ENCODE measurements at regions not wholly inside any gene's neighbourhood (a gene's known extent, or its start where the extent isn't known, plus 50 kb on each side); places are given as distances from the start of the nearest gene placed in this dataset. TPM values are rescaled to one million over a fixed set of nuclear protein-coding genes. Genes with fewer than 3 reads are reported as not detected.
A peak's percentile ranks its signal among the peaks of the same experiment; 100 is the strongest.
"Not testable (repeated sequence)": the region's sequence is repeated elsewhere in the genome, so short reads cannot be mapped to it uniquely, and the experiment has no call there.

- peak; percentile 41 for DNase-seq (ENCODE audit: low spot score)
Measured at GRCh38 chr18:15315301-15315700, 567.3 kb downstream of the ANKRD30B start.

GRCh38 chr18:15318655-15319054, 570.7 kb downstream of the ANKRD30B start:
- not testable (repeated sequence) for DNase-seq (ENCODE audit: low spot score)

DNA sequence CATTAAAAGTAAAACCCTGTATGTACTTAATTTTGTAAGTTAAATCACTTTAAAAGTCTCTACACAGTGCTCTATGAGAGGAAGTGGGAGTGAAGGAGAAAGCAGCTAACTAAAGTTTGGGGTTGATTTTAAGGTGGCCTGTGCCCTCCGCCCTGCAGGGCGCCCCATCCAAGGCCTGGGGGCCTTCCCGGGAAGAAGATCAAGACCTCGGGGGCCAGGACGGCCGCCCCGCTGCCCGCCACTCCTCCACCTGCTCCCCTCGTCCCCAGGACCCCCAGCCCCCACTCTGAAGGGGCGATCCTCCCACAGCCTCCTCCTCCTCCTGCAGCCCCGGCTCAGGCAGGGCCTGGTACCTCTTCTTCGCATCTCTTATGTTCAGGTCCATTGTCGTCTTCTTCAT, 581.7 kb downstream of the ANKRD30B start:
- DNase-seq (ENCODE audit: low spot score), result not testable (repeated sequence)

- not testable (repeated sequence) for DNase-seq (ENCODE audit: low spot score)
Measured at GRCh38 chr18:15330149-15330548, 582.2 kb downstream of the ANKRD30B start.

GRCh38 chr18:15330600-15330999, 582.6 kb downstream of the ANKRD30B start:
- not testable (repeated sequence) for DNase-seq (ENCODE audit: low spot score)

DNA sequence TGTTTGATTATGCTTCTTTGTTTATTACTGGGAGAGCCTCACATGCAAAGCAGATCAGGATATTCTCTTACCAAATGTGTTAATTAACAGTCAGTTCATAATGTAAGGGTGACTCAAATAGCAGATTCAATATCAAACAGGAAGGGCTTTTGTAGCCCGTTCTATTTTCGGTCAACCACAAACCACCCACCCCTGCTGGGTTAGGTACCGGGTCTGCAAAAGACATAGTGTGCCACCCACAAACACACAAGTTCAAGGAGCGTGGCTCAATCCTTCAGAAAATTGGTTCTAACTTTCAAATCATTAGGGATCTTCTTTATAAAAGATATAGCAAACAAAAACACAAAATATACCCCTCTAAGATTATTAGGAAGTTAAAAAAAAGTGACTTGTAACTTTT, 627.7 kb downstream of the ANKRD30B start:
- not testable (repeated sequence) for DNase-seq (ENCODE audit: low spot score)

GRCh38 chr18:15407874-15408273, 659.9 kb downstream of the ANKRD30B start:
- DNase-seq (ENCODE audit: low spot score), result peak; percentile 8

Small RNA genes in the stretch of these regions (small RNA-seq; reads per million reads assigned to genes)
- gene RNU6-721P, result not detected

All from HT-29 (cell line).